ENCODE measurements at regions not wholly inside any gene's neighbourhood (a gene's known extent, or its start where the extent isn't known, plus 50 kb on each side); places are given as distances from the start of the nearest gene placed in this dataset.

- TF ChIP-seq POLR2A (IDR thresholded peaks at IDR 0.05; ENCODE audit: insufficient read depth in 1 of 2, low read depth in 2 of 2, low read length in 2 of 2), result no peak
- TF ChIP-seq ZNF333 (CRISPR knock-in tag; IDR thresholded peaks at IDR 0.05; ENCODE audit: borderline replicate concordance), result no peak
- TF ChIP-seq POLR2AphosphoS2 (IDR thresholded peaks at IDR 0.05; ENCODE audit: low read depth, low read length), result no peak
Observed at GRCh38 chr6:164827537-164827936, 481.9 kb downstream of the C6orf118 start.

Measured in HepG2 (cell line).